ENCODE measurements at regions not wholly inside any gene's neighbourhood (a gene's known extent, or its start where the extent isn't known, plus 50 kb on each side); places are given as distances from the start of the nearest gene placed in this dataset.

DNA sequence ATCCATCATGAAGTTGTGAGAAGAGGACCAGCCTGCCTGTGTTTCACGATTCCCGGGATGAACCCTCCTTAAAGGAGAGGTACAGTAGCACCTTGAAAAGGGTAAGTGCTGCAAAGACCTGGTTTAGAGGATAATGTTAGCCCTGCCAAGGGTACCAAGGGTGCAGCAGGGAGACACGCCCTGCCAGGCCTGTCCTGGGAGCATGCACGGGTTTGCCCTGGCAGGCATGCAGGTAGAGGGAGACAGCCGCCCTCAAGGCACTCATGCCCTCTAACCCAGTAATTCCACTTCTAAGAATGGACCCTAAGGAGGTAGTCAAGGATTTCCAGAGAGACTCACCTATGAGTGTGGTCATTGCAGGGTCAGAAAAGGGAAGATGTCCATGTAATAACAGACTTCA lies 65.0 kb downstream of the DIO3 start:
- Histone ChIP-seq H4K20me1 (replicated peaks; ENCODE audit: control insufficient read depth, extremely low read depth, insufficient read depth, low read length) (no peaks in the 10 kb centered on the region), H3K9ac (replicated peaks; ENCODE audit: extremely low read depth, insufficient read depth, low read length) (no peak overlapping the region), H3K27me3 (ENCODE audit: control insufficient read depth in 2 of 2, insufficient read depth in 2 of 2, low read length in 2 of 2) (no peaks in the 10 kb centered on the region), H3K9me3 (replicated peaks; ENCODE audit: control insufficient read depth, insufficient read depth, low read length) (no peaks in the 10 kb centered on the region), H2AFZ (ENCODE audit: low read depth, low read length) (no peak overlapping the region), H3K4me2 (ENCODE audit: insufficient read depth, low read length) (no peak overlapping the region), H3K79me2 (ENCODE audit: control insufficient read depth, insufficient read depth, low read length) (no peaks in the 10 kb centered on the region), H3K36me3 (ENCODE audit: control insufficient read depth in 2 of 2, extremely low read depth in 1 of 2, insufficient read depth in 2 of 2, low read length in 2 of 2) (no peaks in the 10 kb centered on the region), H3K4me3 (replicated peaks in 1 of 3; ENCODE audit: insufficient read depth in 1 of 3, low read depth in 1 of 3, low read length in 3 of 3) (no peak overlapping the region), H3K4me1 (ENCODE audit: control insufficient read depth, extremely low read depth, insufficient read depth, low read length) (peaks cover 2% of the 10 kb centered on the region), H3K9me1 (replicated peaks; ENCODE audit: control insufficient read depth, extremely low read depth, insufficient read depth, low read length) (no peaks in the 10 kb centered on the region), H3K27ac (ENCODE audit: insufficient read depth, low read depth, low read length) (no peak overlapping the region)
- dilution Hi-C loops (cut with MboI; ENCODE audit: extremely low pct_ligation_motif_present, low sequenced_read_pairs) (no loop called here), intact Hi-C loops (cut with micrococcal nuclease) (loop anchor here (5.0 kb wide), 1 partner anchor 979 kb away; no protein-coding TSS in a partner anchor)
- no peak for DNase-seq (ENCODE audit: low read depth, low spot score)
- TF ChIP-seq JUN (IDR thresholded peaks at IDR 0.05; ENCODE audit: borderline replicate concordance, insufficient read depth, insufficient read length, low read depth): no peak
- TF ChIP-seq FOS (IDR thresholded peaks at IDR 0.05; ENCODE audit: borderline replicate concordance, insufficient read depth, low read length): no peak
- no peak for TF ChIP-seq POLR2AphosphoS5 (IDR thresholded peaks at IDR 0.05; ENCODE audit: insufficient read depth, low read depth, low read length)
- TF ChIP-seq, protein P1, sequence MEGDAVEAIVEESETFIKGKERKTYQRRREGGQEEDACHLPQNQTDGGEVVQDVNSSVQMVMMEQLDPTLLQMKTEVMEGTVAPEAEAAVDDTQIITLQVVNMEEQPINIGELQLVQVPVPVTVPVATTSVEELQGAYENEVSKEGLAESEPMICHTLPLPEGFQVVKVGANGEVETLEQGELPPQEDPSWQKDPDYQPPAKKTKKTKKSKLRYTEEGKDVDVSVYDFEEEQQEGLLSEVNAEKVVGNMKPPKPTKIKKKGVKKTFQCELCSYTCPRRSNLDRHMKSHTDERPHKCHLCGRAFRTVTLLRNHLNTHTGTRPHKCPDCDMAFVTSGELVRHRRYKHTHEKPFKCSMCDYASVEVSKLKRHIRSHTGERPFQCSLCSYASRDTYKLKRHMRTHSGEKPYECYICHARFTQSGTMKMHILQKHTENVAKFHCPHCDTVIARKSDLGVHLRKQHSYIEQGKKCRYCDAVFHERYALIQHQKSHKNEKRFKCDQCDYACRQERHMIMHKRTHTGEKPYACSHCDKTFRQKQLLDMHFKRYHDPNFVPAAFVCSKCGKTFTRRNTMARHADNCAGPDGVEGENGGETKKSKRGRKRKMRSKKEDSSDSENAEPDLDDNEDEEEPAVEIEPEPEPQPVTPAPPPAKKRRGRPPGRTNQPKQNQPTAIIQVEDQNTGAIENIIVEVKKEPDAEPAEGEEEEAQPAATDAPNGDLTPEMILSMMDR (IDR thresholded peaks at IDR 0.05; ENCODE audit: extremely low read depth in 1 of 2, insufficient read depth in 1 of 2, low read depth in 1 of 2, low read length in 2 of 2): no peak
- TF ChIP-seq, protein P2, sequence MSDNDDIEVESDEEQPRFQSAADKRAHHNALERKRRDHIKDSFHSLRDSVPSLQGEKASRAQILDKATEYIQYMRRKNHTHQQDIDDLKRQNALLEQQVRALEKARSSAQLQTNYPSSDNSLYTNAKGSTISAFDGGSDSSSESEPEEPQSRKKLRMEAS (IDR thresholded peaks at IDR 0.05; ENCODE audit: insufficient read depth, insufficient read length): no peak
- TF ChIP-seq MYC (IDR thresholded peaks at IDR 0.05; ENCODE audit: low read depth, low read length): no peak
- no peak for TF ChIP-seq EZH2 (IDR thresholded peaks at IDR 0.05; ENCODE audit: borderline replicate concordance, low read depth, low read length, severe bottlenecking)
- no peak for TF ChIP-seq GATA2 (IDR thresholded peaks at IDR 0.05; ENCODE audit: insufficient read depth, insufficient read length, low read depth, low read length)
- TF ChIP-seq POLR2A (IDR thresholded peaks at IDR 0.05; ENCODE audit: low read depth, low read length): no peak
- POLR2A ChIA-PET: no interaction called here
- no peak for FAIRE-seq
- CTCF ChIA-PET: interaction anchor here (0.6 to 2.1 kb wide), 2 partner anchors 10 to 1241 kb away, joined by 4 to 16 read pairs; no protein-coding TSS in a partner anchor
- BruUV-seq (replicated peaks): no TSS peak

All from endothelial cell of umbilical vein (primary cell).